ENCODE measurements at regions not wholly inside any gene's neighbourhood (a gene's known extent, or its start where the extent isn't known, plus 50 kb on each side); places are given as distances from the start of the nearest gene placed in this dataset.

DNA sequence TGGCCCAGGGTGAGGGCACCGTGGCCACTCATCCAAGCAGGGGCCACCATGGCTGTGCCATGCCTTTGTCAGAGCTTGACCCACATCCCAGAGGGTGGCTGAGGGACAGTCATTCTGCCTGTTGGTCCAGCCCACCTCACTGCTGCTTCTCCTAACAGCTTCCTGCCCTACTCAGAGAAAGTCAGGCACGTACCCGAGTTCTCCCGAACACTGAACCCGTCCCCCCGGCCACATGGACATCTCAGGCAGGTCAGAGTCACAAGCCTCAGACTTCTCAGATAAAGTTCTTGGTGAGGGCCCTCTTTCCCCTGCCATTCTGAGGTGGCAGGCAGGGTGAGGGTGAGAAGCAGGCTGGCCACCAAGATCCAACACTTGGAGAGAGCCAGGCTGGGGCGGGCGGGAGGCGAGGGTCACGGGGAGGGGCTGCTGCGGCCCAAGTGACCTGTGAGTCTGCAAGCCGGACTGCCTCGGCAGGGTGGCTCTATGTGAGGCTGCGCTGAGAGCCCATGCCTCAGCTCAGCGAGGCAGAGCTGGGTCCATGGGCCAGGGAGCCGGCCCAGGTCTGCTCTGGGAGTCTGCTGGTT is 317.8 kb downstream of the TMEM121 start:
- ChIA-PET CTCF (no interaction called here), POLR2A (ENCODE audit: unreplicated experiment) (no interaction called here)
- no peak overlapping the region for H3K9ac ChIP-seq (ENCODE audit: low read length)
- BruUV-seq (replicated peaks): no TSS peak
- no peaks in the 10 kb centered on the region for H3K79me2 ChIP-seq (ENCODE audit: low read length)
- no peak for TF ChIP-seq CTCF (conservative IDR thresholded peaks at IDR 0.05; ENCODE audit: low read depth, low read length)
- no peak for TF ChIP-seq EZH2 (IDR thresholded peaks at IDR 0.05; ENCODE audit: low read length, unreplicated experiment)
- TF ChIP-seq EZH2phosphoT487 (IDR thresholded peaks at IDR 0.05; ENCODE audit: borderline replicate concordance, low read length): no peak
- H3K9me2 ChIP-seq (replicated peaks; ENCODE audit: low read length): no peaks in the 10 kb centered on the region
- no peak overlapping the region for H2AFZ ChIP-seq (ENCODE audit: low read length)
- DNase-seq (no peak), ATAC-seq (no peak)
- intact Hi-C loops (cut with micrococcal nuclease): no loop called here
- no peak overlapping the region for H3K4me3 ChIP-seq (ENCODE audit: low read length)
- H3K27ac ChIP-seq (ENCODE audit: low read length): no peak overlapping the region
- no peaks in the 10 kb centered on the region for H3K9me3 ChIP-seq (ENCODE audit: low read length)
- H3K4me2 ChIP-seq (ENCODE audit: low read length): no peak overlapping the region
- no peaks in the 10 kb centered on the region for H3K4me1 ChIP-seq (ENCODE audit: insufficient read depth, low read length)
- H3F3A ChIP-seq (ENCODE audit: low read length, unreplicated experiment): no peaks in the 10 kb centered on the region
- H4K20me1 ChIP-seq (ENCODE audit: low read length): no peaks in the 10 kb centered on the region
- peaks cover 15% of the 10 kb centered on the region for H3K27me3 ChIP-seq (ENCODE audit: low read length)
- no peaks in the 10 kb centered on the region for H3K36me3 ChIP-seq (ENCODE audit: low read depth, low read length)

GRCh38 chr14:105844810-105845724 is 318.7 kb downstream of the TMEM121 start:
- Histone ChIP-seq H3K36me3 (ENCODE audit: low read depth, low read length) (no peaks in the 10 kb centered on the region), H3K9me3 (ENCODE audit: low read length) (no peaks in the 10 kb centered on the region), H4K20me1 (ENCODE audit: low read length) (no peaks in the 10 kb centered on the region), H3K4me1 (ENCODE audit: insufficient read depth, low read length) (no peaks in the 10 kb centered on the region), H3K27me3 (ENCODE audit: low read length) (peaks cover 15% of the 10 kb centered on the region), H2AFZ (ENCODE audit: low read length) (no peak overlapping the region), H3F3A (ENCODE audit: low read length, unreplicated experiment) (no peaks in the 10 kb centered on the region), H3K9ac (ENCODE audit: low read length) (no peak overlapping the region), H3K79me2 (ENCODE audit: low read length) (no peaks in the 10 kb centered on the region), H3K4me2 (ENCODE audit: low read length) (no peak overlapping the region), H3K4me3 (ENCODE audit: low read length) (no peak overlapping the region), H3K27ac (ENCODE audit: low read length) (no peak overlapping the region), H3K9me2 (replicated peaks; ENCODE audit: low read length) (no peaks in the 10 kb centered on the region)
- POLR2A ChIA-PET (ENCODE audit: unreplicated experiment): no interaction called here
- intact Hi-C loops (cut with micrococcal nuclease): no loop called here
- CTCF ChIA-PET: no interaction called here
- BruUV-seq (replicated peaks): no TSS peak
- TF ChIP-seq EZH2phosphoT487 (IDR thresholded peaks at IDR 0.05; ENCODE audit: borderline replicate concordance, low read length): no peak
- TF ChIP-seq CTCF (conservative IDR thresholded peaks at IDR 0.05; ENCODE audit: low read depth, low read length): no peak
- no peak for TF ChIP-seq EZH2 (IDR thresholded peaks at IDR 0.05; ENCODE audit: low read length, unreplicated experiment)
- DNase-seq (no peak), ATAC-seq (no peak)
